ENCODE measurements at regions not wholly inside any gene's neighbourhood (a gene's known extent, or its start where the extent isn't known, plus 50 kb on each side); places are given as distances from the start of the nearest gene placed in this dataset.
"Not testable (repeated sequence)": the region's sequence is repeated elsewhere in the genome, so short reads cannot be mapped to it uniquely, and the experiment has no call there.

GRCh38 chr5:167296661-167297060 is 994.8 kb upstream of the WWC1 start:
- no peak for DNase-seq (ENCODE audit: low read depth in 2 of 2, low spot score in 1 of 2)

GRCh38 chr5:167299861-167300260 is 991.6 kb upstream of the WWC1 start:
- DNase-seq (ENCODE audit: low read depth in 2 of 2, low spot score in 1 of 2) = not testable (repeated sequence)

GRCh38 chr5:167303582-167303981 is 987.9 kb upstream of the WWC1 start:
- no peak for DNase-seq (ENCODE audit: low read depth in 2 of 2, low spot score in 1 of 2)

- DNase-seq (ENCODE audit: low read depth in 2 of 2, low spot score in 1 of 2) = no peak
Measured at GRCh38 chr5:167304834-167305469, 986.5 kb upstream of the WWC1 start.

GRCh38 chr5:167305591-167306213 is 985.7 kb upstream of the WWC1 start:
- no peak for DNase-seq (ENCODE audit: low read depth in 2 of 2, low spot score in 1 of 2)

- DNase-seq (ENCODE audit: low read depth in 2 of 2, low spot score in 1 of 2) = no peak
Measured at GRCh38 chr5:167307042-167307441, 984.4 kb upstream of the WWC1 start.

GRCh38 chr5:167308466-167308865 is 983.0 kb upstream of the WWC1 start:
- DNase-seq (ENCODE audit: low read depth in 2 of 2, low spot score in 1 of 2) = no peak

GRCh38 chr5:167309941-167310517 is 981.4 kb upstream of the WWC1 start:
- no peak for DNase-seq (ENCODE audit: low read depth in 2 of 2, low spot score in 1 of 2)

- no peak for DNase-seq (ENCODE audit: low read depth in 2 of 2, low spot score in 1 of 2)
Measured at GRCh38 chr5:167311340-167311739, 980.1 kb upstream of the WWC1 start.

GRCh38 chr5:167312225-167312624 is 979.2 kb upstream of the WWC1 start:
- DNase-seq (ENCODE audit: low read depth in 2 of 2, low spot score in 1 of 2) = no peak

GRCh38 chr5:167315762-167316161 is 975.7 kb upstream of the WWC1 start:
- DNase-seq (ENCODE audit: low read depth in 2 of 2, low spot score in 1 of 2) = no peak

GRCh38 chr5:167317884-167318283 is 973.6 kb upstream of the WWC1 start:
- DNase-seq (ENCODE audit: low read depth in 2 of 2, low spot score in 1 of 2) = no peak

GRCh38 chr5:167319243-167319642 is 972.2 kb upstream of the WWC1 start:
- no peak for DNase-seq (ENCODE audit: low read depth in 2 of 2, low spot score in 1 of 2)

GRCh38 chr5:167320019-167320418 is 971.4 kb upstream of the WWC1 start:
- DNase-seq (ENCODE audit: low read depth in 2 of 2, low spot score in 1 of 2) = no peak

GRCh38 chr5:167332309-167332708 is 959.1 kb upstream of the WWC1 start:
- no peak for DNase-seq (ENCODE audit: low read depth in 2 of 2, low spot score in 1 of 2)

GRCh38 chr5:167336161-167336560 is 955.3 kb upstream of the WWC1 start:
- no peak for DNase-seq (ENCODE audit: low read depth in 2 of 2, low spot score in 1 of 2)

- no peak for DNase-seq (ENCODE audit: low read depth in 2 of 2, low spot score in 1 of 2)
Measured at GRCh38 chr5:167339205-167339604, 952.2 kb upstream of the WWC1 start.

GRCh38 chr5:167346461-167346860 is 945.0 kb upstream of the WWC1 start:
- DNase-seq (ENCODE audit: low read depth in 2 of 2, low spot score in 1 of 2) = no peak

GRCh38 chr5:167348251-167348926 is 943.1 kb upstream of the WWC1 start:
- DNase-seq (ENCODE audit: low read depth in 2 of 2, low spot score in 1 of 2) = no peak

- DNase-seq (ENCODE audit: low read depth in 2 of 2, low spot score in 1 of 2) = no peak
Measured at GRCh38 chr5:167348980-167349379, 942.5 kb upstream of the WWC1 start.

- no peak for DNase-seq (ENCODE audit: low read depth in 2 of 2, low spot score in 1 of 2)
Measured at GRCh38 chr5:167351316-167351715, 940.1 kb upstream of the WWC1 start.

- no peak for DNase-seq (ENCODE audit: low read depth in 2 of 2, low spot score in 1 of 2)
Measured at GRCh38 chr5:167352801-167353200, 938.6 kb upstream of the WWC1 start.

All from stimulated activated CD8-positive, alpha-beta memory T cell treated with anti-CD3 and anti-CD28 coated beads, Interleukin-4, amount 100 ng/mL, for 1 hour (primary cell).